ENCODE measurements at regions not wholly inside any gene's neighbourhood (a gene's known extent, or its start where the extent isn't known, plus 50 kb on each side); places are given as distances from the start of the nearest gene placed in this dataset.

DNA sequence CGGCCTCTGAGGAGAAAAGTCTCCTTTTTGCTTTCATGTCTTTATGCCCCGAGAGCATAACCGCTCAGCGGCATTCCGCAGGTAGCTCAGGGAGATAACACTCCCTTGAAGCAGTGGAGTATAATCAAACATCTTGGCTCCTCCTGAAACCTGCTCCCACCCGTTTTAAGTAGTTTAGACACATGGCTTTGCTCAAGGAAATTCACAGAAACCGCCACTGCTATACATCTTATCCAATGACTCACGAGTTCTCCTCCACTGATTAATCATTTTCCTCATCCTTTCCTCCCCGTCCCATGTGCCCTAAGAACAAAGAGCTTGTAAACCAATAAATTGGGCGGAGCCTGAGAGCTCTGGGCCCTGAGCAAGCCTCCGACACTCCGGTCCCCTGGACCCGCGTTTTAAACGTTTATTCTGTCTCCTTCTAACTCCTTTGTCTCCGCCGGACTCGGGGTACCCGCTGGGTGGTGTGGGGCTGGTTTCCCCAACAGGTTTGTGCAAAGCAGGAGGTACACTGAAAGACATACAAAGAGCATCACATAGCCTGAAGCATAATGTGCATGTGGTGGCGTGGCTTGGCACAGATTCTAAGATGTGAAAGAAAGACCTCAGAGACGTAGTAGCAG is 401.2 kb downstream of the TLL1 start:
- no peak for DNase-seq

DNA sequence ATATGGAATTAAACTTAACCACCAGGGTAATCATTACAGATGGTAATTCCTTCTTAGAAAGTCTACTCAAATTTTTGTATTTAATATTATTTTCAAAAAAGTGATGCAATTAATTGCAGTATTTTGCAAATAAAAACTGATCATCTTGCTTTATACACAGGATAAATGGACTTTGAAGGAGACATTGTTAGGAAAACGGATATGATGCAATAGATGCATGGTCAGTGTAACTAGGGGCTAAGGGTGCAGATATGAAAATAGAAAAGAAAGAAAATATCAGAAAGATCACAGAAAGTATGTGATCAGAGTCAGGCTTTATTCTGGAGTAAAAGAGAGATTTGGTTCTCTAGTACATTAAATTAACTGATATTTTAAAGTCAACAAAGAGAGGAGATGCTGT is 401.7 kb downstream of the TLL1 start:
- no peak for DNase-seq

GRCh38 chr4:166277401-166277800 is 404.4 kb downstream of the TLL1 start:
- no peak for DNase-seq

GRCh38 chr4:166277853-166278252 is 404.8 kb downstream of the TLL1 start:
- no peak for DNase-seq

GRCh38 chr4:166279261-166279660 is 406.2 kb downstream of the TLL1 start:
- no peak for DNase-seq

- no peak for DNase-seq
Observed at GRCh38 chr4:166280642-166281041, 407.6 kb downstream of the TLL1 start.

DNA sequence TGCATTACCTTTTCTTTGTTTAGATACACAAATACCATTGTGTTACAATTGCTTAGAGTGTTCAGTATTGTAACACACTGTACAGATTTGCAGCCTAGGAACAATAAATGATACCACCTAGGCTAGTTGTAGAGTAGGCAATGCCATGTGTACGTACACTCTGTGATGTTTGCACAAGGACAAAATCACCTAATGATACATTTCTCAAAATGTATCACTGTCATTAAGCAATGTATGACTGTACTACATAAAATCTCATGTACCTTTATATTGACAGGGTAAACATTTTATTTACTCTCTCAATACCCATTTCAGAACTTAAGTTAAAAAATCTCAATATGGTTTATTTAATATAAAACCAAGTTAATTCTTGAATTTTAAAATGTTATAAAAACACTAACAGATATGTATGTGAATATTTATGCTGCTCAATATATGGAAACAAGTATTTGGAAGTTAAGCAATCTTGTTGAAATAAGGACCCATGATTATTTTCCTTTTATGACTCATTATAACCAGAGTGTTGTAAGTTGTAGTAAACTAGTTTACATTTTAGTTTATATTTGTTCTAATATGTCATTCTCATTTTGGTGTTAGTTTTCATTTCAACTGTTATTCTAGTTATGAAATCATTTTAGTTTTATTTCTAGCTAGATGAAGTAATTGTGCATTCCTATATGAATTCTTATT is 409.2 kb downstream of the TLL1 start:
- no peak for DNase-seq

GRCh38 chr4:166284221-166284620 is 411.2 kb downstream of the TLL1 start:
- DNase-seq, result no peak

DNA sequence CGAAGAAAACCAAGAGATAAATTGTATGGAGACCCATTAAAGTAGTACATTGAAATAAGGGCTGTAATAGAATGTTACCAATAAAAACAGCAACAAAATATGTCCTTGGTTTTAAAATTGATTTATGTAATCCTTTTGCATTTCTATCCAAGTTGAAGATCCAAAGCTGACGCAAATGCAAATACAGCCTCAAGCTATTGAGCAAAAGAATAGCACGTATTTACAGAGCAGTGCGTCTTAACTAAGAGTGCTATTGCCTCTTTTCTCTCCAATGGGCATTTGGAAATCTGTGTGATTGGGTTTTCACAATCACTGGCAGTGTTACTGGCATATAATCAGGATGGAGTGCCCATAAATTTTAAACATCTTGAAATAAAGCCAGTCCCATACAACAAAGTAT is 417.4 kb downstream of the TLL1 start:
- no peak for DNase-seq

- no peak for DNase-seq
Observed at GRCh38 chr4:166293556-166293955, 420.5 kb downstream of the TLL1 start.

DNA sequence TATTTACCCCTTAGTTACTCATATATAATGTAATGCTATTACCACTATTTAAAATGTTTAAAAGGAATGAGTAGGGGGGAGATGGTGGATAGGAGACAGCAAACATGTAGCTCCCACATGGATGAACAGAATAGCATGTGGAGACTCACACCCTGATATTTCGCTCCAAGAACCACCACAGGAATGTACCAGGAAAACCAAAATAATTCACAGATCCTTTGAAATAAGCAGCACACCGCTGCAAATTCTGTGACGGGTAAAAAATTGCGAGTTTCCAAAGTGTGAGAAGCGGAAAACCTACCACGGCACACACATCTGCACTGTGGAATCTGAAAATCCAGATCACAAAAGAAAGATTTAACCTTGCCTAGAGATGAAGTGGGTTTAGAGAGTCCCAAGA is 428.2 kb downstream of the TLL1 start:
- no peak for DNase-seq

- DNase-seq, result no peak
Observed at GRCh38 chr4:166308647-166309046, 435.6 kb downstream of the TLL1 start.

GRCh38 chr4:166309286-166309685 is 436.2 kb downstream of the TLL1 start:
- no peak for DNase-seq

GRCh38 chr4:166311169-166311568 is 438.1 kb downstream of the TLL1 start:
- DNase-seq, result no peak

DNA sequence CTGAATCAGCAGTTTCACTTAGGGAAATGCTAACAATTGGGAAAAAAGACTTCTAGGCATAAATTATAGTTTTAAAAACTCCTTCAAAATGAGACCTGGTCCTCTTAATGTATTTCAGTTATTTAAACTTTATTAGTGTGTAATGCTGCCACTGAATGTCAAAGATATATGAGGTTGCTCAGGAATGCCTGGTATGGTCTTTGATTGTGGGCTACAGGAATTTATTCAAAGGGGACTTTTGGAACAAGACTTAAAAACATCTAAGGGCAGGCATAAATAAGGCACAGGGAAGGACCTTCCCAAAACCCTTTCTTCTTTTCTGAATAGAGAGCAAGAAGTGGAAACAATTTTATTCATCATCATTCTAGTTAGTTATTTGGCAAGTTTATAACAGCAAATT is 439.1 kb downstream of the TLL1 start:
- DNase-seq, result no peak

DNA sequence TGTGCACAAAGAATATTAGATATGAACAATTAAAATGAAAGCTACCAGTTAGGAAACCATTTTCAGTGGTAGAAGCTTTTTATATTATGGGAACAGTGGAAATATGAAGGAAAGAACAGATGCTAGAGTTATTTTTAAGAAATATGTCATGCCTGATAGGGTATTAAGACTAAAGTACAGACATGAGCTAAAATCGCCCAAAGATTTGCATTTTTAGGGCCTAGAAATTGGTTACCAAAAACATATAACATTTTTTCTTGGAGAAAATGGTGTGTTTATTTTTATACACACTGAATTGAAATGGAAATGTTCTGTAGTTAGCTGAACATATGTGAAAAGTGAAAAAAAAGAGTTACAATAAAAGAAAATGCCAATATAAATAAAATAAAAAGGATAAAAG is 441.9 kb downstream of the TLL1 start:
- DNase-seq, result no peak

GRCh38 chr4:166315721-166316467 is 442.9 kb downstream of the TLL1 start:
- DNase-seq, result no peak

- DNase-seq, result no peak
Observed at GRCh38 chr4:166318810-166319525, 445.9 kb downstream of the TLL1 start.

DNA sequence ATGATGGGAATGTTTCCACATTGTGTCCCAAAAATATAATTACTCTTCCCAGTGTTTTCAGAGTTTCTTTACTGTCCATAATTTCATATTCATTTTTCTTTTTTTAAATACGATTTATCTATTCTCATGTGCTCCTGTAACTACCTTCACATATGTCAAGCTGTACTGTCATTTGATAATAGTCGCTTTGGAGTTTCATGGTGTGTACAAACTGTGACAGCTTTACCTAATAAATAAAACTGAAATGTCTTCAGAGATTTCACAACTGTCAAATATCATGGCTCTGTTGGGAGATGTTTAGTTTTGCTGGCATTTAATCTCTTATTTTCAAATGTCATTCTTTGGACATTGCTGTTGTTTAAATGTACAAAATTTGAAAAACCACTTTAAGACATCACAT is 450.2 kb downstream of the TLL1 start:
- no peak for DNase-seq

- DNase-seq, result no peak
Observed at GRCh38 chr4:166324321-166324720, 451.3 kb downstream of the TLL1 start.

DNA sequence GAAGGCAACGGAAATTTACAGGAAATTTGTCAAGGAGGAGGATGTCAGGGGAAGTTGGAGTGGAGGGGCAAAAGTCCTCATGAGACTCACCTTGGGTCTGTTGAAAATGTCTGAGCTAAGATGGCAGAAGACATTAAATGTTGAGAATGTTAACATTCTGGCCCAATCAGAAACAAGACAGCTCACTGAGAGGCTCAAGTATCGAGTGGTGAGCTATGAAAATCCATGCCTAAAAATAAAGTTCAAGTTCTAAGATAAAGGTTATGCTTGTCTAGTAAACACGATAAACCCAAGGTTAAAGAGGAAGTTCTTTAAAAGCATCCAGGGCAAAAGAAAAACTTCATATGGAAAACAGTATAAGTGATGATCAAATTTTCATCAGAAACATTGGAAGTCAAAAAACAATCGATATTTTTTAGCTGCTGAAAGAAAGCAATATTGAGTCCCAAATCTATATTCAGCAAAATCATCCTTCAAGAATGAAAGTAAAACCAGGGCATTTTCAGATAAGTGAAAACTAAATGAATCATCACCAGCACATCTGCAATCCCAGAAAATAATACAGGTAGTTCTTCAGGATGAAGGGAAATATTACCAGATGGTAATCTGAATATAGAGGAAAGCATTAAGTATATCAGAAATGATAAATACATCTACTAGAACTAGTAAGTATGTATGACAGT is 462.4 kb downstream of the TLL1 start:
- no peak for DNase-seq

GRCh38 chr4:166341992-166342391 is 469.0 kb downstream of the TLL1 start:
- no peak for DNase-seq

- no peak for DNase-seq
Observed at GRCh38 chr4:166363198-166363597, 490.2 kb downstream of the TLL1 start.
